ENCODE measurements at regions not wholly inside any gene's neighbourhood (a gene's known extent, or its start where the extent isn't known, plus 50 kb on each side); places are given as distances from the start of the nearest gene placed in this dataset.

DNA sequence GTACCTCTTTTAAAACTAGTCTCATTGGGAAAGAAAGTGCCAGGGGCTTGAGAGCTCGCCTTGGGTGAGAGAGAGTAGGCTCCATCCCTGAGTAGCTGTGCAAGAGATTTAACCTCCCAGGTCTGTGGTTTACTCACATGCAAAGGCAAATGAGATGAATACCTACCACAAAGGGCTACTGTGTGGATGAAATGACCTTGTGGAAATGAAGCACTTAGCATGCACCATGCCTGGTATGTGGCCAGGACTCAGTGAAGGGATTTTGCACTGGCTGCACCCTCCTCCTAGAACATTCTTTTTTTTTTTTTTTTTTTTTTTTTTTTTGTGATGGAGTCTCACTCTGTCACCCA, 120.3 kb downstream of the PROX1 start:
- FAIRE-seq (no peak), DNase-seq (ENCODE audit: insufficient read length, low spot score) (no peak)
- TF ChIP-seq, protein P1, sequence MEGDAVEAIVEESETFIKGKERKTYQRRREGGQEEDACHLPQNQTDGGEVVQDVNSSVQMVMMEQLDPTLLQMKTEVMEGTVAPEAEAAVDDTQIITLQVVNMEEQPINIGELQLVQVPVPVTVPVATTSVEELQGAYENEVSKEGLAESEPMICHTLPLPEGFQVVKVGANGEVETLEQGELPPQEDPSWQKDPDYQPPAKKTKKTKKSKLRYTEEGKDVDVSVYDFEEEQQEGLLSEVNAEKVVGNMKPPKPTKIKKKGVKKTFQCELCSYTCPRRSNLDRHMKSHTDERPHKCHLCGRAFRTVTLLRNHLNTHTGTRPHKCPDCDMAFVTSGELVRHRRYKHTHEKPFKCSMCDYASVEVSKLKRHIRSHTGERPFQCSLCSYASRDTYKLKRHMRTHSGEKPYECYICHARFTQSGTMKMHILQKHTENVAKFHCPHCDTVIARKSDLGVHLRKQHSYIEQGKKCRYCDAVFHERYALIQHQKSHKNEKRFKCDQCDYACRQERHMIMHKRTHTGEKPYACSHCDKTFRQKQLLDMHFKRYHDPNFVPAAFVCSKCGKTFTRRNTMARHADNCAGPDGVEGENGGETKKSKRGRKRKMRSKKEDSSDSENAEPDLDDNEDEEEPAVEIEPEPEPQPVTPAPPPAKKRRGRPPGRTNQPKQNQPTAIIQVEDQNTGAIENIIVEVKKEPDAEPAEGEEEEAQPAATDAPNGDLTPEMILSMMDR (IDR thresholded peaks at IDR 0.05; ENCODE audit: insufficient read depth, missing control alignments), result no peak

DNA sequence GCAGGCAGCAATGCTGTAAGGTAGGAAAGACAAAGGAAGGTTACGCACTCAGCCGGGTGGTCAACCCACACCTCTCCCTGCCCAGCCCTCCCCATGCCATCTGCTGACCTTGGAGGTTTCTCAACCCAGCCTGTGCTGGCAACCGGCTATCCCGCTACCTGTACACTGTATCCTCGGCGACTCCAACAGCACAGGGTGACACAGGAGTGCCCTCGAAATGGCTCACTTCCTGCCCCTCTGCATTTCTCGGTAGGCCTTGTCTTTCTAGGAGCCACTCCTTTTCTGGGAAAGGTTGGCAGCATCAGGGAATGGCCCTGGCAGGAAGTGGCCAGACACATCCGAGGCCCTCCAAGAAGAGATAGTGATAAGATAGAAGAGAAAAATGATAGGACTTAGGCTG, 124.0 kb downstream of the PROX1 start:
- FAIRE-seq, result no peak
- DNase-seq (ENCODE audit: insufficient read length, low spot score), result no peak
- TF ChIP-seq, protein P1 (IDR thresholded peaks at IDR 0.05; ENCODE audit: insufficient read depth, missing control alignments), result no peak

DNA sequence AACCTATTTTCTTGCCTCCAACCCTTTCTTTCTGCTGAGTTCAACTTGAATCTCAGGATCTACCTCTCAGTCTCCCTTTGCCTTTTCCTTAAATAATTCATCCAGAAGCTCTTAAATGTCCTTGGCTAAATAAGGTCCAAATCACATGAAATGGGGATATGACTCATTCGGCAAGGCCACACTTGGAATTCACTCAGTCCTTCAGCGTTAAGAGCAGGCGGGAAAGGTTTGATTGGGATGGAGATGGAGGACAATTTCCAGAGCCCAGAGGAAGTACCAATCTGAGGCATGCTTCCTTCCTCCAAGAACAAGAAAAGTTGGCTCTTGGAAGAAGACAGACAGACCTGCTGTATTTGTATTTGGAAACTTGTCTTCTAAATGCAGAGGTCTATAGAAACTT, 128.5 kb downstream of the PROX1 start:
- DNase-seq (ENCODE audit: insufficient read length, low spot score), result no peak
- no peak for FAIRE-seq
- TF ChIP-seq, protein P1 (IDR thresholded peaks at IDR 0.05; ENCODE audit: insufficient read depth, missing control alignments), result no peak

DNA sequence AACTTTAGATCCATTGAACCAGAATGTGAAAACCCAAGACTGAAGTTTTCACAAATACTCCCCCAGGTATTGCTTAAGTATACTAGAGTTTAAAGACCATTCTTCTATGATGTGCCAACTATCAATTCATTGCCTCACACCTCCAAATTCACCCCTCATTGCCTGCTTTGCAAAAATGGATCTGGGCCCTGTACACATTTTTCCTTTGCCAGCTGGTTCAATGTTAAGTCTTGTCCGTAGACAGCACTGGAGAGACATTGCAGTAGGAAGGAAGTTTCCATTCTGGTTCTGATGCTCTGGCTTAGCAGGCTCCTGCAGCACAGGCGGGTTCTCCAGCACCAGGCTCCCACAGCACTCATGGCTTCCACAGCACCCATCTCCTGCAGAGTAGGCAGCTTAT, 130.0 kb downstream of the PROX1 start:
- FAIRE-seq (no peak), DNase-seq (ENCODE audit: insufficient read length, low spot score) (no peak)
- TF ChIP-seq, protein P1 (IDR thresholded peaks at IDR 0.05; ENCODE audit: insufficient read depth, missing control alignments), result no peak

DNA sequence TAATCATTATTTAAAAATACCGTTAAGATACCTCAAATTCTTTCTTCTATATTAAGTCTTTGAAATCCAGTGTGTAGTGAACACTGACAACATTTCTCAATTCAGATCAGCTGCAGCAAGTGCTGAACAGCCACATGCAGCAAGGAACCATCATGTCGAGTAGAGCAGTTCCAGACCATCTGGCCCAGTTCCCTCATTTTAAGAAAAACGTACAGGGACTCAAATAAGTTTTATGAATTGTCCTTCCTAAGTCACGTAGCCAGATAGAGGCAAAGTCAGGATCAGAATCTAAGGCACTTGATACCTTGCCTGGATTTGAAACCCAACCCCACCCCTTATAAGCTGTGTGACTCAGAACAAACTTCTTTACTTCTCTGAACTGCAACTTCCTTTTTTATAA, 132.4 kb downstream of the PROX1 start:
- FAIRE-seq (no peak), DNase-seq (ENCODE audit: insufficient read length, low spot score) (no peak)
- TF ChIP-seq, protein P1 (IDR thresholded peaks at IDR 0.05; ENCODE audit: insufficient read depth, missing control alignments), result no peak

DNA sequence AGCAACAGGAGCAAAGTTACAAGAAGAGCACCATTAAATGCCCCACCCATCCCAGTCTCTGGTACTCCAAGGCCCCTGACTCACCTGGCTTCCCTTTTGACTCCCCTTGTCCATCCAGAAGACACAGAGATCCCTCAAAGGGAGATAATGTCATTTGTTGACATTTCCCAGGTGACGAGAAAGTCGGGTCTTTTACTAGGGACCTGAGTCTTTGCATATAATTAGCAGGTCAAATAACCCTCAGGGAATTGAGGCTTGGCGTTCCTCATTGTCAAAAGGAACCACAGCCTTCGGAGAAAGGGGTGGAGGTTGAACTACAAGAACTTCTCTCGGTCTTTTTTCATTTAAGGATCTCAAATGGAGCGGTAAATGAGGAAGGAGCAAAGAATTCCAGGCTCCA, 133.2 kb downstream of the PROX1 start:
- DNase-seq (ENCODE audit: insufficient read length, low spot score), result no peak
- TF ChIP-seq, protein P1 (IDR thresholded peaks at IDR 0.05; ENCODE audit: insufficient read depth, missing control alignments), result no peak
- FAIRE-seq, result no peak

DNA sequence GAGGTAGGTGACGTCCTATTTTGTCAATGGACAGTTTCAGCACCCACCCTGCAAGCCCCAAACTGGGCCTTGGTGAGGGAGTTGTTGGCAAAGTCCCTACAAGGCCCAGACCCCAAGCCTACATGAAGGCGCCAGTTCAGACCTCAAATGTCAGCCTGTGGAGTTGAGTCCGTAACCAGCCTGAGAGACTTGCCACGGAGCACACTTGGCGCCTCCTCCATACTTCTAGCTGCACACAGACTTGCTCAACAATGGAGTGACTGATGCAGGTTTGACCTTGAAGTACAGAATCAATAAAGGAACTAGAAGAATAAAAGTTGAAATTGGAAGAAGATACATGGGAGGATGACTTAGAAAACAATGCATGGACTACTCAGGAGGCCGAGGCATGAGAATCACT, 134.3 kb downstream of the PROX1 start:
- DNase-seq (ENCODE audit: insufficient read length, low spot score), result no peak
- no peak for FAIRE-seq
- TF ChIP-seq, protein P1 (IDR thresholded peaks at IDR 0.05; ENCODE audit: insufficient read depth, missing control alignments), result no peak
